Lung (tissue), 11 donors: ENCODE measurements at regions not wholly inside any gene's neighbourhood (a gene's known extent, or its start where the extent isn't known, plus 50 kb on each side); places are given as distances from the start of the nearest gene placed in this dataset.

Experiments used
- ATAC-seq: fragments of 200-7000 bp; cut with Tn5 transposase; one replicate; pipeline ENCODE4 v1.9.1; 2020; ENCODE audit warnings: moderate number of reproducible peaks; ENCODE audit not compliant: insufficient read depth, low FRiP score
- DNase-seq, 3 donors: peaks; one replicate each; pipeline ENCODE4 v3.0.0-alpha.2; 2013 to 2017
- H3K27ac ChIP-seq, 2 donors: one replicate each; pipeline ENCODE4 v1.5.1; 2013; ENCODE audit warnings: mild to moderate bottlenecking in 2 of 2, moderate library complexity in 2 of 2, control low read depth in 1 of 2, inconsistent platforms in 1 of 2, low read depth in 1 of 2, low read length in 1 of 2
- H3K27me3 ChIP-seq, 3 donors: one replicate each; pipeline ENCODE4 v1.5.1; 2013; ENCODE audit warnings: low read length in 2 of 3; ENCODE audit not compliant: control insufficient read depth in 3 of 3, insufficient read depth in 3 of 3
- H3K36me3 ChIP-seq, 4 donors: one replicate each; pipeline ENCODE4 v1.5.1; 2013; ENCODE audit warnings: low read length in 4 of 4, mild to moderate bottlenecking in 1 of 4, moderate library complexity in 1 of 4; ENCODE audit not compliant: control insufficient read depth in 4 of 4, insufficient read depth in 4 of 4
- H3K4me1 ChIP-seq, 5 donors: one replicate each; pipeline ENCODE4 v1.5.1; 2013; ENCODE audit warnings: low read length in 5 of 5, mild to moderate bottlenecking in 2 of 5, moderate library complexity in 1 of 5; ENCODE audit not compliant: control insufficient read depth in 5 of 5, insufficient read depth in 5 of 5
- H3K4me3 ChIP-seq: one replicate; pipeline ENCODE4 v1.5.1; 2013; ENCODE audit warnings: mild to moderate bottlenecking, control low read depth, moderate library complexity
- H3K9ac ChIP-seq, 2 donors: one replicate each; pipeline ENCODE4 v1.5.1; 2013; ENCODE audit warnings: low read length in 2 of 2, control low read depth in 1 of 2; ENCODE audit not compliant: insufficient read depth in 1 of 2
- H3K9me3 ChIP-seq, 4 donors: one replicate each; pipeline ENCODE4 v1.5.1; 2013; ENCODE audit warnings: low read length in 3 of 4, mild to moderate bottlenecking in 1 of 4, moderate library complexity in 1 of 4; ENCODE audit not compliant: control insufficient read depth in 4 of 4, insufficient read depth in 3 of 4
- CTCF ChIP-seq: IDR thresholded peaks from 2 replicates; pipeline ENCODE4 v1.5.1; 2012; ENCODE audit warnings: mild to moderate bottlenecking; ENCODE audit errors: control extremely low read depth, extremely low read depth
- WGBS, 2 donors: extraction: QIAGEN DNeasy Blood & Tissue Kit; methylation state at CpG; one replicate each; pipeline ENCODE4 v1.1.7; 2013; 5-methylcytosine and 5-hydroxymethylcytosine counted together
- donor health status: control.
- donor health status: control.
- donor health status: Bipolar disorder and iron deficiency.
- donor health status: healthy.
- donor health status: DM: yes; HTN: yes; CAD: no.

GRCh38 chr22:49522582-49523373 is 304.9 kb downstream of the BRD1 start:
- no peak for DNase-seq
- peaks cover 0 to 5% (median 5%) of the 10 kb centered on the region in 3 donors for H3K27me3 ChIP-seq
- no peak for ATAC-seq
- H3K27ac ChIP-seq: no peak overlapping the region
- no peak for TF ChIP-seq CTCF
- no peaks in the 10 kb centered on the region for H3K36me3 ChIP-seq
- no peak overlapping the region for H3K9ac ChIP-seq
- peaks cover 0 to 6% (median 0%) of the 10 kb centered on the region in 5 donors for H3K4me1 ChIP-seq
- WGBS, 2 donors: 90% methylated on average over 10 of the region's 10 CpGs
- H3K9me3 ChIP-seq: peaks cover 0 to 16% (median 0%) of the 10 kb centered on the region in 4 donors
- no peak overlapping the region for H3K4me3 ChIP-seq

- Histone ChIP-seq H3K4me1 (peaks cover 0 to 6% (median 0%) of the 10 kb centered on the region in 5 donors), H3K27me3 (peaks cover 0 to 5% (median 5%) of the 10 kb centered on the region in 3 donors), H3K9ac (no peak overlapping the region), H3K36me3 (no peaks in the 10 kb centered on the region), H3K4me3 (no peak overlapping the region), H3K27ac (no peak overlapping the region), H3K9me3 (peaks cover 0 to 8% (median 0%) of the 10 kb centered on the region in 4 donors)
- no peak for TF ChIP-seq CTCF
- no peak for DNase-seq
- 86% methylated on average over 6 of the region's 6 CpGs for WGBS, 2 donors
- no peak for ATAC-seq
These were observed 305.9 kb downstream of the BRD1 start for GRCh38 chr22:49521787-49522224.

GRCh38 chr22:49519117-49519737 is 308.4 kb downstream of the BRD1 start:
- ATAC-seq (no peak), DNase-seq (peak in 2 of 3 donors; percentile 23 to 39)
- Histone ChIP-seq H3K4me3 (no peak overlapping the region), H3K27me3 (peaks cover 0 to 5% (median 5%) of the 10 kb centered on the region in 3 donors), H3K4me1 (peaks cover 0 to 5% (median 0%) of the 10 kb centered on the region in 5 donors), H3K27ac (no peak overlapping the region), H3K36me3 (no peaks in the 10 kb centered on the region), H3K9me3 (peaks cover 0 to 6% (median 0%) of the 10 kb centered on the region in 4 donors), H3K9ac (no peak overlapping the region)
- no peak for TF ChIP-seq CTCF
- WGBS, 2 donors: 57 to 83% methylated on average over 18 of the region's 18 CpGs
